OCI-LY7 (cell line): ENCODE measurements at regions not wholly inside any gene's neighbourhood (a gene's known extent, or its start where the extent isn't known, plus 50 kb on each side); places are given as distances from the start of the nearest gene placed in this dataset.
"Not testable (repeated sequence)": the region's sequence is repeated elsewhere in the genome, so short reads cannot be mapped to it uniquely, and the experiment has no call there.

ENCODE experiments used
- BruUV-seq: library from RNA; stranded (reverse); fragments of 400-500 nt; replicated peaks from 2 replicates; lab custom pipeline; 2021; lab: Mats Ljungman, UMichigan
- CTCF ChIA-PET: fragments of 300-600 bp; sonication (Branson Sonifier 250); formaldehyde crosslinking; loops from one replicate; lab custom pipeline; 2022; ENCODE audit warnings: antibody characterized with exemption; ENCODE audit not compliant: unreplicated experiment; lab: Charles Lee
- POLR2A ChIA-PET: fragments of 300-600 bp; sonication (Branson Sonifier 250); formaldehyde crosslinking; loops from one replicate; lab custom pipeline; 2022; ENCODE audit warnings: antibody characterized with exemption; lab: Charles Lee
- DNase-seq: peaks from one replicate; pipeline ENCODE4 v3.0.0-alpha.2; 2015; ENCODE audit warnings: low spot score
- H2AFZ ChIP-seq: fragments of 200-600 bp; sonication (generic), shearing (Covaris generic); 2 replicates; pipeline ENCODE4 v1.6.1; 2014; ENCODE audit warnings: mild to moderate bottlenecking, antibody characterized with exemption, low read length, moderate library complexity
- H3K27ac ChIP-seq: fragments of 200-600 bp; sonication (generic); 2 replicates; pipeline ENCODE4 v1.5.1; 2014; ENCODE audit warnings: mixed run types, low read depth, mild to moderate bottlenecking, moderate library complexity, low read length, inconsistent platforms; ENCODE audit not compliant: poor library complexity, severe bottlenecking
- H3K36me3 ChIP-seq: fragments of 200-600 bp; sonication (generic); 2 replicates; pipeline ENCODE4 v1.6.1; 2014; ENCODE audit warnings: mild to moderate bottlenecking, antibody characterized with exemption, low read length, moderate library complexity, mixed read lengths; ENCODE audit not compliant: insufficient read depth
- H3K4me1 ChIP-seq: fragments of 200-600 bp; sonication (generic); 2 replicates; pipeline ENCODE4 v1.5.1; 2014; ENCODE audit warnings: mild to moderate bottlenecking, low read length; ENCODE audit not compliant: insufficient read depth, poor library complexity, severe bottlenecking
- H3K4me2 ChIP-seq: fragments of 200-600 bp; sonication (generic); 2 replicates; pipeline ENCODE4 v1.6.1; 2014; ENCODE audit warnings: mild to moderate bottlenecking, low read length
- H3K4me3 ChIP-seq: fragments of 200-600 bp; sonication (generic); 2 replicates; pipeline ENCODE4 v1.5.1; 2014; ENCODE audit warnings: mild to moderate bottlenecking, low read depth, low read length; ENCODE audit not compliant: poor library complexity, severe bottlenecking
- H3K79me2 ChIP-seq: fragments of 200-600 bp; sonication (generic); 2 replicates; pipeline ENCODE4 v1.6.1; 2016; ENCODE audit warnings: low read depth, mild to moderate bottlenecking, low read length, moderate library complexity, mixed read lengths; ENCODE audit not compliant: insufficient read depth
- H3K9me2 ChIP-seq: fragments of 200-600 bp; sonication (generic); 2 replicates; pipeline ENCODE4 v1.6.1; 2016; ENCODE audit warnings: mild to moderate bottlenecking, low read length, mixed read lengths; ENCODE audit not compliant: insufficient read depth
- H3K9me3 ChIP-seq: fragments of 200-600 bp; sonication (generic); 2 replicates; pipeline ENCODE4 v1.6.1; 2014; ENCODE audit warnings: mild to moderate bottlenecking, mixed run types, low read length, mixed read lengths
- H4K20me1 ChIP-seq: fragments of 200-600 bp; sonication (generic); 2 replicates; pipeline ENCODE4 v1.6.1; 2014; ENCODE audit warnings: mild to moderate bottlenecking, antibody characterized with exemption, low read length, moderate library complexity, mixed read lengths; ENCODE audit not compliant: insufficient read depth
- CTCF ChIP-seq: fragments of 200-600 bp; sonication (generic); conservative IDR thresholded peaks from 2 replicates; pipeline ENCODE4 v1.5.1; 2014; ENCODE audit warnings: mild to moderate bottlenecking, antibody characterized with exemption, low read length, moderate library complexity, mixed read lengths
- EZH2phosphoT487 ChIP-seq: fragments of 200-600 bp; sonication (generic); IDR thresholded peaks from 2 replicates; pipeline ENCODE4 v1.6.1; 2018; ENCODE audit warnings: low read depth, borderline replicate concordance, mild to moderate bottlenecking, mixed run types, antibody characterized with exemption, low read length, moderate library complexity, mixed read lengths
- intact Hi-C: fragments of 100-400 bp; cut with micrococcal nuclease; formaldehyde crosslinking; loops from one replicate; pipeline ENCODE4 v1.10.0; 2022; ENCODE audit not compliant: unreplicated experiment

- Histone ChIP-seq H3K4me1 (no peaks in the 10 kb centered on the region), H3K9me3 (no peaks in the 10 kb centered on the region), H3K79me2 (no peaks in the 10 kb centered on the region), H3K4me2 (no peak overlapping the region), H2AFZ (no peak overlapping the region), H3K9me2 (no peaks in the 10 kb centered on the region), H3K4me3 (no peak overlapping the region), H3K36me3 (no peaks in the 10 kb centered on the region), H3K27ac (no peak overlapping the region), H4K20me1 (no peaks in the 10 kb centered on the region)
- BruUV-seq, result no TSS peak
- ChIA-PET POLR2A (no interaction called here), CTCF (no interaction called here)
- TF ChIP-seq CTCF (no peak), EZH2phosphoT487 (no peak)
- no peak for DNase-seq
- intact Hi-C loops, result no loop called here
These were observed 198.1 kb upstream of the TRPC7 start for GRCh38 chr5:136563489-136563888.

- no peaks in the 10 kb centered on the region for H3K36me3 ChIP-seq
- no peak for DNase-seq
- POLR2A ChIA-PET, result no interaction called here
- no peaks in the 10 kb centered on the region for H4K20me1 ChIP-seq
- no peaks in the 10 kb centered on the region for H3K9me2 ChIP-seq
- TF ChIP-seq EZH2phosphoT487 (no peak), CTCF (no peak)
- CTCF ChIA-PET, result no interaction called here
- no peak overlapping the region for H3K4me2 ChIP-seq
- H3K9me3 ChIP-seq, result no peaks in the 10 kb centered on the region
- H2AFZ ChIP-seq, result no peak overlapping the region
- BruUV-seq, result no TSS peak
- H3K79me2 ChIP-seq, result no peaks in the 10 kb centered on the region
- no peaks in the 10 kb centered on the region for H3K4me1 ChIP-seq
- no peak overlapping the region for H3K4me3 ChIP-seq
- no peak overlapping the region for H3K27ac ChIP-seq
- intact Hi-C loops, result no loop called here
These were observed 194.8 kb upstream of the TRPC7 start for GRCh38 chr5:136560126-136560525.

GRCh38 chr5:136559651-136560050 is 194.3 kb upstream of the TRPC7 start:
- Histone ChIP-seq H3K9me3 (no peaks in the 10 kb centered on the region), H3K79me2 (no peaks in the 10 kb centered on the region), H4K20me1 (no peaks in the 10 kb centered on the region), H3K4me2 (no peak overlapping the region), H3K9me2 (no peaks in the 10 kb centered on the region), H3K27ac (no peak overlapping the region), H2AFZ (no peak overlapping the region), H3K36me3 (no peaks in the 10 kb centered on the region), H3K4me1 (no peaks in the 10 kb centered on the region), H3K4me3 (no peak overlapping the region)
- no TSS peak for BruUV-seq
- ChIA-PET POLR2A (no interaction called here), CTCF (no interaction called here)
- TF ChIP-seq CTCF (no peak), EZH2phosphoT487 (no peak)
- DNase-seq, result no peak
- intact Hi-C loops, result no loop called here

- H3K4me1 ChIP-seq, H3K9me3 ChIP-seq, POLR2A ChIA-PET, H3K27ac ChIP-seq, H2AFZ ChIP-seq, BruUV-seq, H3K36me3 ChIP-seq, H3K4me2 ChIP-seq, H3K9me2 ChIP-seq, H4K20me1 ChIP-seq, CTCF ChIA-PET, H3K4me3 ChIP-seq, intact Hi-C loops, H3K79me2 ChIP-seq, DNase-seq: not testable (repeated sequence)
These were observed 181.8 kb upstream of the TRPC7 start for GRCh38 chr5:136547096-136547495.

GRCh38 chr5:136546441-136546840 is 181.1 kb upstream of the TRPC7 start:
- H3K27ac ChIP-seq, H3K4me3 ChIP-seq, H3K36me3 ChIP-seq, H3K4me1 ChIP-seq, DNase-seq, BruUV-seq, CTCF ChIA-PET, intact Hi-C loops, POLR2A ChIA-PET, H3K9me2 ChIP-seq, H3K79me2 ChIP-seq, H3K9me3 ChIP-seq, H3K4me2 ChIP-seq, H4K20me1 ChIP-seq, H2AFZ ChIP-seq: not testable (repeated sequence)
